GM13976 (cell line): ENCODE measurements at regions not wholly inside any gene's neighbourhood (a gene's known extent, or its start where the extent isn't known, plus 50 kb on each side); places are given as distances from the start of the nearest gene placed in this dataset.

Source experiments
- DNase-seq: peaks from one replicate; pipeline ENCODE4 v3.0.0; 2012; ENCODE audit warnings: low spot score
- in situ Hi-C: fragments of 300-500 bp; cut with MboI; formaldehyde crosslinking; loops from one replicate; pipeline ENCODE4 v1.12.0; 2022; ENCODE audit warnings: low sequenced_read_pairs, mixed read lengths, inconsistent platforms; ENCODE audit not compliant: unreplicated experiment
- TF ChIP-seq, protein P1 (sequence below): IDR thresholded peaks from 2 replicates; pipeline ENCODE4 v1.5.1; 2012; ENCODE audit warnings: borderline replicate concordance, mild to moderate bottlenecking; ENCODE audit not compliant: insufficient read depth; ENCODE audit errors: extremely low read depth, missing control alignments, control extremely low read depth

DNA sequence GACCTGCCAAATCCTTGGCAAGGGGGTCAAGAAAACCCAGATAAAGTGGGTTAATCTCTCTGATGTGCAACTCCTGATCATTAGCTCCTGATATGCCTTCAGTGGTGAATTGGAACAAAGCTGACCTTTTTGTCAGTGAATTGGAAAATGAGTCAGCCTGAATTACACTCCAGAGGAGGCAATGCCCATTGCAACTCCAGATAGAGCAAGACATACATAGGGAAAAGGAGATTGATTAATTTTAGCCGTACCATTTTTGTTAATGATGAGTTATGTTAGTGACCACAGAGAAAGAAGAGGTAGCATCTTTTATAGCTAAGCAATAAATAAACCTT is 195.2 kb upstream of the CADPS start:
- TF ChIP-seq, protein P1, sequence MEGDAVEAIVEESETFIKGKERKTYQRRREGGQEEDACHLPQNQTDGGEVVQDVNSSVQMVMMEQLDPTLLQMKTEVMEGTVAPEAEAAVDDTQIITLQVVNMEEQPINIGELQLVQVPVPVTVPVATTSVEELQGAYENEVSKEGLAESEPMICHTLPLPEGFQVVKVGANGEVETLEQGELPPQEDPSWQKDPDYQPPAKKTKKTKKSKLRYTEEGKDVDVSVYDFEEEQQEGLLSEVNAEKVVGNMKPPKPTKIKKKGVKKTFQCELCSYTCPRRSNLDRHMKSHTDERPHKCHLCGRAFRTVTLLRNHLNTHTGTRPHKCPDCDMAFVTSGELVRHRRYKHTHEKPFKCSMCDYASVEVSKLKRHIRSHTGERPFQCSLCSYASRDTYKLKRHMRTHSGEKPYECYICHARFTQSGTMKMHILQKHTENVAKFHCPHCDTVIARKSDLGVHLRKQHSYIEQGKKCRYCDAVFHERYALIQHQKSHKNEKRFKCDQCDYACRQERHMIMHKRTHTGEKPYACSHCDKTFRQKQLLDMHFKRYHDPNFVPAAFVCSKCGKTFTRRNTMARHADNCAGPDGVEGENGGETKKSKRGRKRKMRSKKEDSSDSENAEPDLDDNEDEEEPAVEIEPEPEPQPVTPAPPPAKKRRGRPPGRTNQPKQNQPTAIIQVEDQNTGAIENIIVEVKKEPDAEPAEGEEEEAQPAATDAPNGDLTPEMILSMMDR = no peak
- in situ Hi-C loops = no loop called here
- DNase-seq = no peak

DNA sequence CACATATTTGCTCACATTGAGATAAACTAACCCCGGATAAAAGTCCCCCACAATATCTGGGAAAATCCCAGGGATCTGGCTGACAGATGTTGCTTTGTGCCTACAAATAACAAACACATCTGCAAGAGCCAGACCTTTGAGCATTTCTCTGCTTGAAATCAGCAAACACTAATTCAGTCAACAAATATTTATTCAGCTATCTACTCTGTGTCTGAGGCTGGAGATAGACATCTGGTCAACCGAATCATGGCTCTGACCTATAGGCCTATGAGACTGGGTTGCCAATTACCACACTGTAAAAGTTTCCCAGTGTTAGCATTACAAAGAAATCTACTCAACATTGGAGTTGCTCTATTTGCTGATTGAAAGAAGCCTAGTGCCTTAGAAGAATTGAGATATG is 201.1 kb upstream of the CADPS start:
- in situ Hi-C loops = no loop called here
- DNase-seq = no peak
- TF ChIP-seq, protein P1 = no peak

DNA sequence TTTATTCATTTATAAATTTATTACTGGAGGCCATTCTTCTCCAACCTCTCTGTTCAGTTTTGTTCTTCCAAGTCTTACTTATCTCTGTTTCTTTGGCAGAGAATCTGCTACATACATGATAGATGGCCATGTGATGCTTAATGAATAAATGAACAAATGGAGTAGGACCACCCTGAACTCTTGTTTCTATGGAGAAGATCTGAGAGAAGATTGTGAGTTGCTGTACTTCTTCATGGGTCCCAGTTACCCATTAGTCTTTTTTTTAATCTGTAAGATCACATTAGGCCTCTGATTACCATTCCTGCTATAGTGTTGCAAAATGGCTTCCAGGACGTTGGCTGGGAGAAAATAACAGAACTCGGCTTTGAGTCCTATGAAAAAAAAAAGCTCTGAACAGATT is 191.9 kb upstream of the SYNPR start:
- in situ Hi-C loops = no loop called here
- DNase-seq = no peak
- TF ChIP-seq, protein P1 = no peak

DNA sequence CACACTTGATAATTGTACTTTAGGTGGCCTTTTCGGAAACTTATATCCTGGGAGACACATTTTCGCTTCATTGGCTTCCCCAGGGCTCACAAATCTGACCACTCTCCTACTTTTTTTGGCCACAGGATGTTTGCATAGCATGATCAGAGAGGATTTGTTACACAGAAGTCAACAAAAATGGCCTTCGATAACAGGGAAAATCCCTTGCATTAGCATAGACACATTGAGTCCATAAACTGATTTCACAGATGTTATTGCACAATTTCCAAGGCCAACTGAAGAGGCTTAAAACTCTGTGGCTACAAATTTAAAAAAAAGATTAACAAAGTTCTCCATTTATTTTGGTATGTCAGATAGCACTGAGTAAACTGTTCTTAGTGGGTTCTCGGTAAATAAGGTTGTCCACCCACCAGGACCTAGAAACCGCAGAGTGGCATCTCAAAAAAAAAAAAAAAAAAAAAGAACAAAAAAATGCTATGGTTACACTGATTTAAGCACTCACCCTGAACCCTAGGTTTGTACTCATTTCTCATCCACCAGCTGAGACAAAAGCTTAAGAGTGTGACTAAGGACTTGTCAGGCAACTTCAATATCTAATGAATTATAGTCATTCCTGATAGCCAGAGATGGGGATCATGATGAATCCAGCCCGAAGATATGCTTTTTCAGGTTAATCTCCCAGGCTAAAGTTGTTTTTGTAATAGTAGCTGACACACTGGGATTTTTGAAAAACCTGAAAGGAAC is 188.9 kb upstream of the SYNPR start:
- in situ Hi-C loops = no loop called here
- TF ChIP-seq, protein P1 = no peak
- DNase-seq = no peak

DNA sequence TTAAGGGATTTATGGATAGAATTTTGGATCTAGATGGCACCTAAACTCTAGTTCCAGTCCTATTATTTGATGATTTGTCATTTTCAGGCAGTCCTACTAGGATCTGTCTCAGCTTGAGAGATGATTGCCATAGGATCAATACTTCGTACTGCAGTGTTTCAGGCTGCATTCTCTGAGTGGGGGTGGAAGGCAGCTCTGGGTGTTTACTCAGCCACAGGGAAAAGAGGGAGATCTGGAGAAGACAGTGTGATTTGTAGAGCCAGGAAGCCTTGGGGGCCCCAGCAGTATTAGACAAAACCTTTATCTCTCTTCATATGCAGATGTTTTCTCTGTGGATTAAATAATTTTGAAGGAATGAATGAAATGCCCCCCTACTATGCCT is 188.4 kb upstream of the SYNPR start:
- no peak for DNase-seq
- TF ChIP-seq, protein P1 = no peak
- in situ Hi-C loops = no loop called here

DNA sequence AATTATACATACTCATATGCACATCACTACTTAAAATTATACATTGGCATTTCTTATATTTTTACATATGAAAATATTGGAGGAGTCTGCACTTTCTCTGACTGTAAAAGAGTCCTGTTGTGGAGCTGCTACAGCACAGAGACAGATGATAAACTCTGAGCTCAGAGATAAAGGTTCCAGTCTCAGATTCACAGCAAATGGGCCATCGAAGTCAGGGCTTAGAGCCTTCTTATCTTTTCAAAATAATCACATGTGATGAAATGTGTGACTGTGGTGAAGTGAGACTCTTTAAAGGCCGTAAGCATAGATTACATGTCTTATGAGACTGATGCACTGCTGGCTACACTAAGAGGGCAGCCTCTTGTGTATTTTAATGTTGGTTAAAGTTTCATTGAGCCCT is 187.5 kb upstream of the SYNPR start:
- in situ Hi-C loops = no loop called here
- TF ChIP-seq, protein P1 = no peak

More for the DNA sequence above, 187.5 kb upstream of the SYNPR start:
- DNase-seq = no peak
